ENCODE measurements at regions not wholly inside any gene's neighbourhood (a gene's known extent, or its start where the extent isn't known, plus 50 kb on each side); places are given as distances from the start of the nearest gene placed in this dataset.

GRCh38 chr4:19227701-19228100, 1024.0 kb upstream of the SLIT2 start:
- TF ChIP-seq CTCF (IDR thresholded peaks at IDR 0.05) (no peak), SIN3A (IDR thresholded peaks at IDR 0.05; ENCODE audit: borderline replicate concordance, insufficient read depth, low read depth, low read length) (no peak), POLR2AphosphoS5 (IDR thresholded peaks at IDR 0.05; ENCODE audit: low read depth, low read length) (no peak), REST (IDR thresholded peaks at IDR 0.05; ENCODE audit: insufficient read depth in 1 of 2, low read depth in 2 of 2, low read length in 1 of 2) (no peak), TCF7L2 (IDR thresholded peaks at IDR 0.05; ENCODE audit: low read depth, low read length) (no peak)

Measured in Panc1 (cell line).